ENCODE measurements at regions not wholly inside any gene's neighbourhood (a gene's known extent, or its start where the extent isn't known, plus 50 kb on each side); places are given as distances from the start of the nearest gene placed in this dataset.

DNA sequence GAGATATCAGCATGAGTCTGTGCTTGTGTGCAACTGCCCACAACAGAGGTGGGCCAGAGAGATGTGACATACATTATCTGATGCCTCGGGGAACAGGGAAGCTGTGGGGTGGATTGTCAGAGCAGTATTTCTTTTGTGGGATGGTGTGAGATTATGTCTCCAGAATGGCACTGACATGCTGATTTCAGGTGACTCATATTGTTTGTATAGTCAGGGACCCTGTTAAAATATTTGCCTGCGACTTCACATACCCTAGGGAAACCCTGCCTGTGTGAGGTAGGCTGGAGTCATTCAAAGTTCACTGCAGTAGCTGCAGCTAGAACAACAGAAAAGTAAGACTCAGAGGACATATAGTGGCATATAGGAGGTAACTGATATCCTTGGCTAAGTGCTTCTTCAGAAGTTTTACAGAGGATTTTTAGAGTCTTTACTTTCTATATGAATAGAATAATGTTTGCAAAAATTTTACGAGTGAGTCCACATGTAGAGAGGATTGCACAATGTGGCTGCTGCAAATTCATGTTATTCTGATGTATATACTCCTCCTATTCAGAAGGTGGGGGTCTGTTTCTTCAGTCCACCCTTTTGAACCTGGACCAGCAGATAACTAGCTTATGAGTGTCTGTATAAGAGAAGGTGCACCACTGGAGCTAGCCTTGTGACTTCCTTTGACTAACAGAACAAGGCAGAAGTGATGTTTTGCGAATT, 89.3 kb downstream of the MACIR start:
- no peaks in the 10 kb centered on the region for H3K9me3 ChIP-seq (ENCODE audit: insufficient read depth in 2 of 2, low read depth in 1 of 2, low read length in 1 of 2)
- H2BK12ac ChIP-seq (ENCODE audit: low read depth, low read length), result no peak overlapping the region
- no peak overlapping the region for H2BK120ac ChIP-seq (replicated peaks; ENCODE audit: low read depth, low read length)
- no peak overlapping the region for H3K27ac ChIP-seq (ENCODE audit: low read depth, low read length)
- H2AFZ ChIP-seq (ENCODE audit: low read length), result no peak overlapping the region
- ChIA-PET CTCF (ENCODE audit: partially characterized antibody) (interaction anchor here (0.7 kb wide), 1 partner anchor 11 kb away, joined by 3 read pairs; no protein-coding TSS in a partner anchor), POLR2A (ENCODE audit: partially characterized antibody) (no interaction called here)
- no peaks in the 10 kb centered on the region for H3K79me2 ChIP-seq (ENCODE audit: control insufficient read depth in 1 of 2, insufficient read depth in 2 of 2, low read length in 2 of 2)
- H3K9ac ChIP-seq (replicated peaks in 1 of 4; ENCODE audit: extremely low read depth in 1 of 4, low read depth in 3 of 4, low read length in 3 of 4), result no peak overlapping the region
- H2BK5ac ChIP-seq (ENCODE audit: low read depth, low read length), result no peak overlapping the region
- no peak overlapping the region for H3K4me3 ChIP-seq (ENCODE audit: extremely low read depth in 1 of 4, insufficient read depth in 2 of 4, low read depth in 3 of 4, low read length in 4 of 4)
- FAIRE-seq (no peak), DNase-seq (ENCODE audit: low read depth in 1 of 2, low spot score in 2 of 2) (no peak)
- TF ChIP-seq KDM1A (IDR thresholded peaks at IDR 0.05; ENCODE audit: borderline replicate concordance, low read length), result no peak
- TF ChIP-seq, protein P1, sequence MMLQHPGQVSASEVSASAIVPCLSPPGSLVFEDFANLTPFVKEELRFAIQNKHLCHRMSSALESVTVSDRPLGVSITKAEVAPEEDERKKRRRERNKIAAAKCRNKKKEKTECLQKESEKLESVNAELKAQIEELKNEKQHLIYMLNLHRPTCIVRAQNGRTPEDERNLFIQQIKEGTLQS (IDR thresholded peaks at IDR 0.05; ENCODE audit: insufficient read depth, low read depth, low read length), result no peak
- no peak for TF ChIP-seq BACH1 (IDR thresholded peaks at IDR 0.05; ENCODE audit: low read length)
- no peak for TF ChIP-seq CHD2 (IDR thresholded peaks at IDR 0.05; ENCODE audit: low read length)
- no peak for TF ChIP-seq CEBPB (IDR thresholded peaks at IDR 0.05; ENCODE audit: low read depth, low read length)
- TF ChIP-seq EP300 (IDR thresholded peaks at IDR 0.05; ENCODE audit: borderline replicate concordance in 1 of 2, low read depth in 2 of 2, low read length in 2 of 2), result no peak
- TF ChIP-seq, protein P2, sequence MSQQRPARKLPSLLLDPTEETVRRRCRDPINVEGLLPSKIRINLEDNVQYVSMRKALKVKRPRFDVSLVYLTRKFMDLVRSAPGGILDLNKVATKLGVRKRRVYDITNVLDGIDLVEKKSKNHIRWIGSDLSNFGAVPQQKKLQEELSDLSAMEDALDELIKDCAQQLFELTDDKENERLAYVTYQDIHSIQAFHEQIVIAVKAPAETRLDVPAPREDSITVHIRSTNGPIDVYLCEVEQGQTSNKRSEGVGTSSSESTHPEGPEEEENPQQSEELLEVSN (IDR thresholded peaks at IDR 0.05), result no peak
- TF ChIP-seq ZNF274 (IDR thresholded peaks at IDR 0.05; ENCODE audit: borderline replicate concordance, extremely low read depth, low read length), result no peak
- TF ChIP-seq CTBP2 (IDR thresholded peaks at IDR 0.05; ENCODE audit: borderline replicate concordance, insufficient read depth, insufficient read length, low read length), result no peak
- no peak for TF ChIP-seq EZH2 (IDR thresholded peaks at IDR 0.05; ENCODE audit: low read depth, low read length, severe bottlenecking)
- TF ChIP-seq POLR2A (IDR thresholded peaks at IDR 0.05; ENCODE audit: control extremely low read depth in 1 of 2, low read depth in 2 of 2, low read length in 2 of 2), result no peak
- no peaks in the 10 kb centered on the region for H3K36me3 ChIP-seq (ENCODE audit: control insufficient read depth in 2 of 4, insufficient read depth in 4 of 4, low read length in 3 of 4)
- H4K20me1 ChIP-seq (replicated peaks in 1 of 2; ENCODE audit: control insufficient read depth in 1 of 2, insufficient read depth in 2 of 2, low read length in 2 of 2), result no peaks in the 10 kb centered on the region
- H2AK5ac ChIP-seq (ENCODE audit: low read depth, low read length), result no peak overlapping the region
- no peak overlapping the region for H2BK15ac ChIP-seq (ENCODE audit: low read length)
- H3K56ac ChIP-seq (replicated peaks; ENCODE audit: insufficient read length, low read depth, low read length), result no peak overlapping the region
- no peak overlapping the region for H4K91ac ChIP-seq (replicated peaks; ENCODE audit: insufficient read length, low read length)
- H3K14ac ChIP-seq (ENCODE audit: insufficient read length), result no peak overlapping the region
- H3K4me1 ChIP-seq (replicated peaks in 1 of 4; ENCODE audit: control insufficient read depth in 3 of 4, insufficient read depth in 4 of 4, low read length in 3 of 4), result peaks cover 5 to 7% (median 6%) of the 10 kb centered on the region in 4 experiments; a peak in 5 of 7 replicates
- H3K79me1 ChIP-seq (ENCODE audit: low read depth, low read length), result no peaks in the 10 kb centered on the region
- H3K27me3 ChIP-seq (replicated peaks in 1 of 4; ENCODE audit: control insufficient read depth in 3 of 4, extremely low read depth in 1 of 4, insufficient read depth in 3 of 4, low read length in 3 of 4), result no peaks in the 10 kb centered on the region
- no peak overlapping the region for H4K8ac ChIP-seq (ENCODE audit: extremely low read depth, insufficient read depth, low read length)
- H3K23me2 ChIP-seq (ENCODE audit: low read depth, low read length), result no peaks in the 10 kb centered on the region
- H2BK20ac ChIP-seq (ENCODE audit: low read length), result no peak overlapping the region
- H3K23ac ChIP-seq (ENCODE audit: insufficient read length), result no peak overlapping the region
- 95% methylated on average over 4 of the region's 4 CpGs; no CpG with 5 or more reads in 1 of the 2 experiments for WGBS, 2 experiments (ENCODE audit: extremely low coverage in 1 of 2, insufficient coverage in 1 of 2, insufficient read length in 1 of 2, insufficient replicate concordance in 2 of 2, low coverage in 1 of 2, low lambda C conversion rate in 2 of 2, missing lambda C conversion rate in 1 of 2)
- no peak overlapping the region for H3K4ac ChIP-seq (replicated peaks; ENCODE audit: insufficient read length, low read depth, low read length)
- no peak overlapping the region for H3K18ac ChIP-seq (ENCODE audit: extremely low read depth, low read length)
- no peak overlapping the region for H3K4me2 ChIP-seq (ENCODE audit: insufficient read depth in 1 of 2, low read depth in 2 of 2, low read length in 2 of 2)
- H4K5ac ChIP-seq (ENCODE audit: insufficient read length, low read depth, low read length), result no peak overlapping the region
